ENCODE measurements at regions not wholly inside any gene's neighbourhood (a gene's known extent, or its start where the extent isn't known, plus 50 kb on each side); places are given as distances from the start of the nearest gene placed in this dataset.

DNA sequence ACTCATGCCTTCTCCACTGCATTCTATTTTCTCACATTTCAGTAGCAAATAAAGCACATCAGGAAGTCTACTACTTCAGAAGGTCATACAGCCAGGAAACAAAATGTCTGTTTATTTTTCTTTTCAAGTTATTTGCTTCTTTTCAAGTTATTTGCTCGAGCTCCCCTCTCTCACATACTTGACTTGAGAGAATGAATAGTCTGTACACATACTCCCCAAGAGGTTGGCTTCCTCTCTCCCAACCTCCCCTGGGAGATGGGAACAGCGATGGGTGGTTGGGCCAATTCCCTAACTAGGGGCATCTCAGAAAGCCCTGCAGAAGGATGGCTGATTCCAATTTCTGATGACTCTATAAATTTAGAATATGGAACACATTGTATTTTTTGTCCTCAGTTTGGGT is 64.7 kb upstream of the PTPN13 start:
- peak; percentile 57 for DNase-seq

DNA sequence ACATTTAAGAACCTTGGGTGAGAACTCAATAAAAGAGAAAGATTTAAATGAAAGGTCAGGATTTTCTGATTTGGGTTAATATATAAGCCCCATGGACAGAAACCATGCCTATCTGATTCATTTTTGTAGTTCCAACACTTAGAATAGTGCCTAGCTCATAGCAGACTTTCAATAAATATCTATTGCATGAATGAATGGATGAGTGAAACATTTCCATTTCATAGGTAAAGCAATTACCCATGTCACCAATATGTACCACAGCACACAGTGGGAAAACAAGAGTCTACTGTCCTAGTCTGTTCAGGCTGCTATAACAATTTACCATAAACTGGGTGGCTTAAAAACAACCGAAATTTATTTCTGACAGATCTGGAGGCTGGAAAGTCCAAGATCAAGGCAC is 63.9 kb upstream of the PTPN13 start:
- no peak for DNase-seq

DNA sequence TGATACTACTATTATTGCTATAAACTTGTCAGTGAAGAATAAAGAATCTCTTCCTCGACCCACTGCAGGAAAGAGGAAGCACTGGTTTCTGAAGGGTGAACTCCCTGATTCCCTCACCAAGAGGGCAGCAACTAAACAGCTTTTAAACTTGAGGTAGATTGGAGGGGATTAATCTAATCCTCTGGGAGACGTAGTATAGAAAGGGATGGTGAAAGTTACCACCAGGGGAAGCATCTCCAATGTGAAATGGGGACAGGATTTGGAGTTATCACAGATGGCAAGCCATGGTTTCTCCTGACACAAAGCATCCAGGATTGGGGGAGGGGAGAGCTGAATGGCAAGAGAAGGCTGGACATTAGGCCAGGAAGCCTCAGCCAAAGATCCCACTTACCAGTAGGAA is 62.7 kb upstream of the PTPN13 start:
- no peak for DNase-seq

DNA sequence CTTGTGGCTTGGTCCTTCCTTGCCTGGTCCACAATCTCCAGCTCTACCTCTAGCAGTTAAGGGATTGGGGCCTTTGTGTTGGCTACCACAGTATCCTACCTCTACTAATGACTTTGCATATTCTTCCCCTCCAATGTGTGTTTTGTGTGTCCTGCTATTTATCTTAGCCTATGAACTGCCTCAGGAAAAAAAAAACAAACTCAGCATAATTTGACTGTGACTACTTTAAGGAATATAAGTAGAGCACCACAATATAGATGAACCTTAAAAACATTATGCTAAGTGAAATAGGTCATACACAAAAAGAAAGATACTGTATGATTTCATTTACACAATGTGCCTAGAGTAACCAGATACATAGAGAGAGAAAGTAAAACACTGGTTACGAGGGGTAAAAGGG is 61.3 kb upstream of the PTPN13 start:
- no peak for DNase-seq

DNA sequence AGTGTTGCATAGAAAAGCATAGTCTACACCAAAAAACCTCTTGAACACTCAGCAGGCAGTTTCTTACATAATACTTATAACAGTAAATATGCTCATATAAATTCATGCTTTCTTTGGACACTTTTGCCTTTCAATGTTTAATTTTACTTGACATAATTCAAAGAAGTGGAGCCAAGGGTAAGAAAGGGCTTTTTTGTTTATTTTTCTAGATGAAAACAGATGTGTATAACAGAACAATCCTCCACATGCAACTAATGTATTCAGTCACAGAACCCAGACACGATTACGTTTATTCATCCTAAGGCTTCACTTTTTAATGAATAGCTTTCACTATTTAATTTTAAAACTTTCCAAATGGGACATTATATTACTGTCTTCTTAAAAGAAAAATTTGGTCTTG is 58.0 kb upstream of the PTPN13 start:
- no peak for DNase-seq

DNA sequence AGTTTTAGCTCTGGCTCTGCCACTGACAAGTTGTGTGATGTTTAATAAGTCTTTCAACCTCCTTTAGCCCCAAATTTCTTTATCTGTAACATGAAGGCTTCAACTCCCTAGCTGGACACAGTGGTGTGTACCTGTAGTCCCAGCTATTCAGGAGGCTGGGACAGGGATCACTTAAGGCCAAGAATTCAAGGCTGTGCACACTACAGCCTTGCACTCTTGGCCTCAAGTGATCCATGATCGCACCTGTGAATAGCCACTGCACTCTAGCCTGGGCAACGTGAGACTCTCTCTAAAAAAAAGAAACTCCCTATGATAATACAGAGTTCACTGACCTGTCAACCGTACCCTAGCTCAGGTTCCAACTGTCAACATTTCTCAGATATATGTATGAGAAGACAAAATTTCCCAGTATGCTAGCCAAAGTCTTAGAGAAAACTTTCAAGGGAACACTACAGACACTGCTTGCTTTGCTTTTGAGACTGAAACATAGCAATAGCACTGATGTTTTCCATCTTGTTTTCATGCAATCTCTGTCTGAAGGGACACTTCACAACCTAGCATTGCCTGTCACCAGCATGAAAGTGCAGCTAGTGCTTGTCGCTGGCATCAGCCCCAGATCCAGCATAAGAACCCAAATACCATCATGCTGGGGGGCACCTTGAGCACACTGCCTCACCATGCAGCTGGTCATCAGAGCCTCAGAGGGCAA is 51.6 kb upstream of the PTPN13 start:
- no peak for DNase-seq

DNA sequence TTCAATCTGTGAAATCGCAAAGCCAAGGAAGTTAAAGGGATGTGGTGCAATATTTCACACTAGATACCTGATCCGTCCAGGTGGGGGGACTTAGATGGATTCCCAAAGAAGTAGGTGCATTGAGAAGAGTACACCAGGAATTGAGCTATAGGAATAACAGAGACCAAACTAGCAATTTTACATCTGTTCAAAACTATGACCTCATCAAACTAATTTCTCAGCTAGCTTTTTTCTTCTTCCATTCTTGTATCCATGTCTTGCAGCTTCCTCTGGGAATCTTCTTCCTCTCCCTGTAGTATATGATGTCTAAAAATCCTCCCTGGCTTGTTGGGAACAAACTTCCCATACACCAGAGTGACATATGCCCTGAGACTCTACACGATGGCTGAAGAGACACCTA is 51.0 kb upstream of the PTPN13 start:
- no peak for DNase-seq

DNA sequence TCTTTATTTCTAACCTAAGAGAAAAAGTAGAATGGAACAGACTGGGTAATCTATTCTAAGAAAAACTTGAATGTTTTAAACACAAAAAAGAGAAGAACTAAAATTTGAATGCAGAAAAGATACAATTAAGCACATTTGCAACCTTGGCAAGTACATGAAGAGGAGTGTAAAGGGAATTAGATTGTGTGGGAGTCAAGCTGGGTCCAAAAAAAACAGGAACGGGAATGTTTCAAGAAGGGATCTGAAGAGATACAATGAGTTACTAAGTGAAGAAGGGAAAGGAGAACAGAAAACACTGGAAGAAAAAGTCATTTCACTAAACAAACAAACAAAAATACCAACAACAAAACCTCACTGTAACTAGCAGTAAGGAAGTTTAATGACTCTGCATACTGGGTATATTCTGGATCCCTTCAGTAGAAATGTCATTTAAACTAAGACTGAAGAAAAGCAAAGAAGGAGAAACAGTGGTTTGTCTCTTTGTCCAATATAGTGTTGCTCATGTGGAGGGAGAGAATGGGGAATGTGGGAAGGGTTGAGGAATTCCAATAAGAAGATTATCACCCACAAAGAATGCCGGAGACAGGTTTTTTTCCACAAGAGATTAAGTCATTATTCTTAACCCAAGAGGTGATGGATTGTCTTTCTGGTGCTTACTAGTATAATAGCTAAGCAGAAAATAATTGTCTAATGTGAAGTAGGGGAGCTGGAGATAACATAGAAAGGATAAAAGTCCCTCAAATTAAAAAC is 50.4 kb upstream of the PTPN13 start:
- DNase-seq = no peak

DNA sequence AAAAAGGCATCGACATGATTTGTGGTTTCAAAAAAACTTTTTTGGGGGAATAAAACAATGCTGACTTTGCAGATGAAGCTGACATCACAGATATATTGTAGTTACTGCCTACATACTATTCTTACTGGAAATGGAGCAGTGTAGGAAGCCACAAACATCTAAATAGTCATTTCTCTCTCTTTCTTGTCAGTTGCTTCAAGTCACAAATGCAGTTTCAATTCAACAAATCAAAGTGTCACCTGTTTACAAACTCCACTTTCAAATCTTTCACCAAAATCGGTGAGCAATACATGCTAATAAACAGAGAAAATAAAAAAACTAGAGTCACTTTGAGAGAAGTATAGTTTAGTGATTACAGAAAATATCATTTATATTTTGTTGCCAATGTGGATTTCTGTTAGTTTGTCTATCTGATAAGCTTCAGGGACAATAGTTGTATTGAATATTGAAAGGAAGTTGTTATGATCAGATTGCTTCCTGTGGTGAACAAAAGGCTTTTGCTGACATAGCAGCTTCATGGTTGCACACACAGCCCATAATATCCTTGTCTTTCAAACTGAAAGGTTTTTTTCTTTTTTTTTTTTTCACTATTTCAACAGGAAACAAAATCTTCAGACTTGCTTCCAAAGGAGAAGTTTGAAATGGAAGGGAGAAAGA is 49.7 kb upstream of the PTPN13 start:
- DNase-seq = no peak
